HG03045 (cell line): ENCODE measurements at regions not wholly inside any gene's neighbourhood (a gene's known extent, or its start where the extent isn't known, plus 50 kb on each side); places are given as distances from the start of the nearest gene placed in this dataset.
"Not testable (repeated sequence)": the region's sequence is repeated elsewhere in the genome, so short reads cannot be mapped to it uniquely, and the experiment has no call there.

Experiments
- ATAC-seq: cut with Tn5 transposase; IDR thresholded peaks from one replicate; pipeline ENCODE4 v1.9.1; 2021; ENCODE audit warnings: mild to moderate bottlenecking, moderate library complexity; ENCODE audit not compliant: unreplicated experiment

DNA sequence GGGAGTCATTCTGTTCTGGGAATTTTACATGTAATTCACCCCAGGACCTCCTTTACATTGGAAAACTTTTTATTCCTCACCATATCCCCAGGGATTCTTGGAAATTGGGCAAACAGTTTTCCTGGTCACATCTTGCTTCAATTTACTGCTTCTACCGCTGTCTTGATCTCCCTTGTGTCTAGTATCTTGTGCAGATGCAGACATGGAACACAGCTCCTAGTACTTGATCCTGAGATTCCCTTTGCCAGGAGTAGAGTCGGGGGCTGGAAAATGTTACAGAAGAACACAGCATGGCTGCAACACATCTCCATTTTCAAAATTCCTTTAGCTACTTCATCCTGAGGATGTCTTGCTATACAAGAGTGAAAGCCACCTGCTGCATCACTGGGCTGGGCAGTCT lies 472.8 kb downstream of the PLCL1 start:
- ATAC-seq: no peak

DNA sequence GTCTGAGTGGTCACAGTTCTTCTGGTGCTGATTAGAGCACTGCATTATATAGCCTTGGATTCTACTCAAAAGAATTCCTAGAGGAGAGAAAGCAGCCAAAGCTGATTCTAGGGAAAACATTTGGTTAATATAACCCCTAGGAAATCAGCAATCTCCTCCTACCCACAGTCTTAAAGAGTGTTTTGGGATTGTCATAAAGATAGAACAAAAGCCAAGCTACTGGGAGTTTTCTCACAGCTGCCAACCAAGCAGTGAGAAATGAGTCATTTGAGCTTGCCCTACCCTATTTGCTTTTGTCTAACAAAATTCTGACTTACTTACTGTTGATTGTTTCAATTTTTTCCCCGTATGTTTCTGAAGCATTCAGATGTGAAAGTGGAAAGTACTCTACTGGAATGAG lies 469.3 kb downstream of the PLCL1 start:
- no peak for ATAC-seq

GRCh38 chr2:198270157-198270556 lies 465.8 kb downstream of the PLCL1 start:
- ATAC-seq: not testable (repeated sequence)

- no peak for ATAC-seq
Observed at GRCh38 chr2:198268519-198268918, 464.1 kb downstream of the PLCL1 start.

- no peak for ATAC-seq
Observed at GRCh38 chr2:198259496-198259895, 455.1 kb downstream of the PLCL1 start.

DNA sequence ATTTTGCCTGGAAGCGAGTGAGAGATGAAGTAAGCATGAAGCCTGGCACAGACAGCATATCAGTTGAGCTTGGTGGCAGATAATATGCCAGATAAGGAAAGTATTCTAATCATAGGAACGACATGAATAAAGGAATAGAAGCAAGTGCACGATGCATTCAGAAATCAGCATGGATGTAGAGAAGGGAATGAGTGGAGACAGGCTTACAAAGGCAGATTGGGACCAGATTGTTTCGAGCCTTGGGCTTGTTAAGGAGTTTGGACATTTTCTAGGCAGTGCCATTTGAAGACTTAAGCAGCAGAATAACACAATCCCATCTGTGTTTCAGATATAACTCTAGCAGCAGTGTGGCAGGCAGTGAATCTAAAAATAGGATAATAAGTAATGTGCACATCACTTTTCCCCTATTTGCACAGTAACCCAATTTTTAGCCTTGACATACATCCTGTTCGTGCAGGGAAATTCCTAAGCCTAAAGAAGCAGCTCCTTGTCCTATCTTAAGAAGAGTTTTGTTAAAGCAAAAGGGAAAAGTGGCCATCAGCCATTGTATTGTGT lies 450.2 kb downstream of the PLCL1 start:
- ATAC-seq: no peak

- no peak for ATAC-seq
Observed at GRCh38 chr2:198253995-198254394, 449.6 kb downstream of the PLCL1 start.

DNA sequence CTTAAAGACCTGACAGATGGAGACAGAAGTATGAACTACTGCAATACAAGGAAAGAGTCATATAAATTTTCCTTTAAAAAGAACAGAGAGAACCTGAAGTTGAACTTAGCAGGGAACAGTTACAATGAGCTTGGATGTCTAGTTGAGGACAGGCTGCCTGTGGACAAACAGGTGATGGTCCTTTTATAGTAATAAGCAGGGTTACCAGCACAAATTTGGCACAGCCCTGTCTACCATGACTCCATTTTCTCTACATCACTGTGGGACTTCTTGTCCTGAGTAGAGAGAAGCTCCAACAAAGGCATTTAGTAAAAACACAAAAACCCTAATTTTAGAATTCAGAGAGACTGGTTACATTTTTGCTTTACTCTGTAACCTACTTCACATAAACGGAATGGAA lies 448.1 kb downstream of the PLCL1 start:
- no peak for ATAC-seq

GRCh38 chr2:198242093-198242492 lies 437.7 kb downstream of the PLCL1 start:
- no peak for ATAC-seq

- no peak for ATAC-seq
Observed at GRCh38 chr2:198238429-198238828, 434.0 kb downstream of the PLCL1 start.

- no peak for ATAC-seq
Observed at GRCh38 chr2:198236338-198236737, 431.9 kb downstream of the PLCL1 start.

DNA sequence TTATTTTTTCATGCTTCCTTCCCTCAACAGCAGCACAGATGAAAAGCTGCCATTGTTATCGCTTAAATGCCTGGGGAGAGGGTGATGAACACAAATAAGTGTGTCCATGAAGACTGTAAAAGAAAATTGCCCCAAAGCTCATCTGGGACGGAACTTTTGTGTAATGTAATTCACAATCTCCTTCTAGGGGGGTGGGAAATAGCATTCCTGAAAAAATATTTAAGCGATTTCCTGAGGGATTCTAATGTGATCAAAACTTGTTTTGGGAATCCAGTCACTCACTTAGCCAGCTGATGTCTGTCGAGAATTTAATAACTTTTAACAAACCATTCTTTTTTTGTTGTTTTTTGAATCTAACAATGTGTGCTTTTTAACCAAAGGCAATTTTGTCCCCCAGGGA lies 427.9 kb downstream of the PLCL1 start:
- ATAC-seq: no peak

DNA sequence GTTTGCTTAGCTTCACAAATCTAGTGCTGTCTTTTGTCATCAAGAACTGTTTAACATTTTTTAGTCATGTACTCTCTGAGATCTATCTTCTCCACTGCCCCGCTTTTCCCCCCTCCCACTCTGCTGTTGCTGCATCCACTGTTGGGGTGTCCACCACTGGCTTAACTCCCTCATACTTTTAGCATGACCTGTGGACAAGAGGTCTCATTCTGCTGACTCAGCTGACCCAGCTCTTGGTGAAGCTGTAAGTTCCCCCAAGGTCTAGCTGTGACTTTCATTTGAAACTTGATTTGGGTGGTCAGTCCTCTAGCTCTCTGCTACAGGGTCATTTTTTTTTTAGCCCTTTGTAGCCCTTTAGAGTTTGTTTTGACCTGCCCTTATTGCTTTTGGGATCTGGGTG lies 427.2 kb downstream of the PLCL1 start:
- ATAC-seq: no peak

DNA sequence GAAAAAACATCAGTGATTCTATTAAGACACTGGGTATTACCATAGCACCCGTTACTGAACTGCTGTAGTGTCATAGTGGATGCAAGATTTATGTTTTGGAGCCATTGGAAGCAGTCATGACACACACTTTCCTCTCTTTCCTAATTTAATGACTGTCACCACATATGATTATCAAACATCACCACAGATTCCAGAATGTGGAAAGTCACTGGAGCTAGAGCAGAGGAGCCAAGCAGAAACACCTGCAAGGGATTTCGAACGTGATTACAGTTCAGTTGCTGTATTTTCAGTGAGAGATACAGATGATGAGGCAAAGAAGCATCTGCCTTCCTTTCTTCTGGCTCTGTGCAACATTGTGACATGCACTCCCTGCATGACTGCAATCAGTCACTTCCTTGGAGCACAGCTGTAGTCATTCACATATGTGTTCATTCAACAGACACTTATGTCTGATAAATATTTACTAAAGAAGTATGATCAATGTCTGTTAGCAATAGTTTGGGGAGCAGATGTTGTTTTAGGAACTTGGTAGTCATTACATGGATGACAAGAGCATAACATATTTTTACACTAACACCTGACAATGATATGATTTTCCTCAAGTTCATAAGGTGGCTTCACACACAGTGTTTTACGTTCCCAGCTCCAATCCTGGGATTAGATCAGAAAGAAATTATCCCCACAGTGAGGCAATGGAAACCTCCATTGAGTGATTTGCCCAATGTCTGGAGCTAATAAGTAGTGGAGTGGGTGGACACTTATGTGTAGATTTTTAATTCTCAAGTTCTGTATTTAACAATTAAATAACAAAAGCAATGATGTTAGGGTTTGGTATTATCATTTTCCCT lies 416.6 kb downstream of the PLCL1 start:
- no peak for ATAC-seq

GRCh38 chr2:198219292-198219691 lies 414.9 kb downstream of the PLCL1 start:
- no peak for ATAC-seq

GRCh38 chr2:198214114-198214596 lies 409.8 kb downstream of the PLCL1 start:
- no peak for ATAC-seq

GRCh38 chr2:198213253-198213652 lies 408.9 kb downstream of the PLCL1 start:
- no peak for ATAC-seq

DNA sequence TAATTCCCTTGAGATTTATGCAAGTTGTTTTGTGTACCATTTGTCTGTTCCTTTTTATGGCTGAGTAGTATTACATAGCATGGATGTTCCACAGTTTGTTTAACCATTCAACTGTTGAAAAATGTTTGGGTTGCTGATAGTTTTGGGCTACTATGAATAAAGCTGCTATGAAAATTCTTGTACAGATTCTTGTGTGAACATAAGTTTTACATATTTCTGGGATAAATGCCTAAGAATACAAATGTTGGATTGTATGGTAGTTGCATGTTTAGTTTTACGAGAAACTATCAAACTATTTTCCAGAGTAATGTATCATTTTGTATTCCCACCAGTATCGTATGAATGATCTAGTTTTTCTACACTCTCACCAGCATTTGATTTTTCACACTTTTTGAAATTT lies 407.3 kb downstream of the PLCL1 start:
- ATAC-seq: no peak

DNA sequence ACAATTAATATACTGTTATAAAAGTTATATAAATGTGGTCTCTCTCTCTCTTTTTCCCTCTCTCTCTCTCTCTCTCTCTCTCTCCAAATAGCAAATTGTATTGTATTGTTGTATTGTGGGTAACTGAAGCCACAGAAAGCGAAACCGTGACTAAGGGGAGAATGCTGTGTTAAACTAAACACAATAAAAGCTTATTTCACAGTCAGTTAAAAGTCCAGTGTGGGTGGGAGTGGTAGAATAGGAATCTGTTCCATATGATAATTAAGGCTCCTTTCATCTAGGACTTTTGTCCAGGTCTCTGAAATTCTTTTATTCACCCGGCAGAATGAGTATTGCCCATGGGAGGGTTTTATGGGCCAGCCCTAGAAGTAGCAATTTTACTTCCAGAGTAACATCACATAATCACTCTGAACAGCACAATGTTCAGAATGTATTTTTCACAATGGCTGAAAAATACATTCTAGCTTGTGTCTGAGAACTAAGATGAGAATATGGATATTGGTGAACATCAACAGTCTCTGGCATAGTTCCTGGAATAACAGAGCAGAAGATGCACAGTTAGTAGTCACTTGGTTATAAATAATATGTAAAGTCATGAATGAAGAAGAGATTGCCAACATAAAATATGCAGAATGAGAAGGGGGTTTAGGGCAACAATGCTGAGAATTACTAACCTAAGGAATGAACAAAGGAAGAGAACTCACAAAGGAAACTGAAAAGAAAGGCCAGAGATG lies 399.1 kb downstream of the PLCL1 start:
- ATAC-seq: no peak
